ENCODE measurements at regions not wholly inside any gene's neighbourhood (a gene's known extent, or its start where the extent isn't known, plus 50 kb on each side); places are given as distances from the start of the nearest gene placed in this dataset.

DNA sequence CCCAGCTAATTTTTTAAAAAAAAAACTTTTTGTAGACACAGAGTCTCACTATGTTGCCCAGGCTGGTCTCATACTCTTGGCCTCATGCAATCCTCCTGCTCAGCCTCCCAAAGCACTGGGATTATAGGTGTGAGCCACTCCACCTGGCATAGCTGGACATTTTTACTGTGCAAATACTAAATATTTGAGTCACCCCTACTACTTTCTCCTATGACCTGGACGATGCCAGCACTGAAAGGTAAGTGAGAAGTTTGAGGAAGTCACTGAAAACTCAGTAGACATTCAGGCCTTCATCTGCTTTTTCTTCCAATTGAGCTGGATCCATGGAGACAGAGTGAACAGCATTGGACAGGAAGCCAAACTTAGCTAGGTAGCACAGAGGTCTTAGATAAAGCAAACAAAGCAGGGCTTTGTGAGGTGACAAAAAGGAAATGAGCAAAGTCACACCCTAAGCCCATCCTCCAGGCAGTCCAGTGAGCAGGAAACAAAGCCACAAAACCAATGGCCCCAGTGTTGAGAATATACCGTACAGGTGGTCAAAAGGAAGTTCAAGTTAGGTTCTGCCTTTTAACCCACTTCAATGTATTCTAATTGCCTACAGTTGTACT, 192.6 kb upstream of the RASA1 start:
- peak; percentile 90 for DNase-seq (ENCODE audit: low read depth)
- H3K4me3 ChIP-seq (ENCODE audit: low read depth, low read length), result no peak overlapping the region
- TF ChIP-seq, protein P1, sequence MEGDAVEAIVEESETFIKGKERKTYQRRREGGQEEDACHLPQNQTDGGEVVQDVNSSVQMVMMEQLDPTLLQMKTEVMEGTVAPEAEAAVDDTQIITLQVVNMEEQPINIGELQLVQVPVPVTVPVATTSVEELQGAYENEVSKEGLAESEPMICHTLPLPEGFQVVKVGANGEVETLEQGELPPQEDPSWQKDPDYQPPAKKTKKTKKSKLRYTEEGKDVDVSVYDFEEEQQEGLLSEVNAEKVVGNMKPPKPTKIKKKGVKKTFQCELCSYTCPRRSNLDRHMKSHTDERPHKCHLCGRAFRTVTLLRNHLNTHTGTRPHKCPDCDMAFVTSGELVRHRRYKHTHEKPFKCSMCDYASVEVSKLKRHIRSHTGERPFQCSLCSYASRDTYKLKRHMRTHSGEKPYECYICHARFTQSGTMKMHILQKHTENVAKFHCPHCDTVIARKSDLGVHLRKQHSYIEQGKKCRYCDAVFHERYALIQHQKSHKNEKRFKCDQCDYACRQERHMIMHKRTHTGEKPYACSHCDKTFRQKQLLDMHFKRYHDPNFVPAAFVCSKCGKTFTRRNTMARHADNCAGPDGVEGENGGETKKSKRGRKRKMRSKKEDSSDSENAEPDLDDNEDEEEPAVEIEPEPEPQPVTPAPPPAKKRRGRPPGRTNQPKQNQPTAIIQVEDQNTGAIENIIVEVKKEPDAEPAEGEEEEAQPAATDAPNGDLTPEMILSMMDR (IDR thresholded peaks at IDR 0.05; ENCODE audit: low read depth, low read length, missing control alignments), result no peak

DNA sequence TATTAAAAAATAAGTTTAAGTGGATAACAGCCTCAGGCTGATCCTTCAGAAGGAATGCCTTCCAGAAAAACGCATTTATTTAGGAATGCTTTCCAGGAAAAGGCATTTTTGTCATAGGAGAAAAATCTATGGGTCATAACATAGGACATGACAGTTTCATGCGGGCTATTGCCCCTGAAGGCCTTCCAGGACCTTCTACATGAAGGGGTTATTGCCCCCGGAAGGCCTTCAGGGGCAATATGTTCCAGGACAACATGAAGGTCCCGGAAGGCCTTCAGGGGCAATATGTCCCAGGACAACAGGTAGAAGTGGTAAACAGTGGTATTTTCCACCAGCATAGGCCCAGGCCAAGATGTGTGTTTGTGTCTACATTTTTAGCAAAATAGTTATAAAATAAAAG, 191.3 kb upstream of the RASA1 start:
- TF ChIP-seq, protein P1 (IDR thresholded peaks at IDR 0.05; ENCODE audit: low read depth, low read length, missing control alignments), result no peak
- DNase-seq (ENCODE audit: low read depth), result no peak
- no peak overlapping the region for H3K4me3 ChIP-seq (ENCODE audit: low read depth, low read length)

DNA sequence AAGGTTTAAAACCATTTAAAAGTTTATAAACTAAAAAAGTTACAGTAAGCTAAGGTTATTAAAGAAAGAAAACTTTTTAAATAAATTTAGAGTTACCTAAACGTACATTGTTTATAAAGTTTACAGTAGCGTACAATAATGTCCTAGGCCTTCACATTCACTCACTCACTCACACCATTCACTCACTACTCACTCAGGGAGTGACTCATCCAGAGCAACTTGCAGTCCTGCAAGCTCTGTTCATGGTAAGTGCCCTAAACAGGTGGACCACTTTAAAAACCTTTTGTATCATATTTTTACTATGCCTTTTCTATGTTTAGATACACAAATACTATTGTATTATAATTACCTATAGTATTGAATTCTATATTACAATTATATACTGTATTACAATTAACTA, 190.8 kb upstream of the RASA1 start:
- H3K4me3 ChIP-seq (ENCODE audit: low read depth, low read length), result no peak overlapping the region

DNA sequence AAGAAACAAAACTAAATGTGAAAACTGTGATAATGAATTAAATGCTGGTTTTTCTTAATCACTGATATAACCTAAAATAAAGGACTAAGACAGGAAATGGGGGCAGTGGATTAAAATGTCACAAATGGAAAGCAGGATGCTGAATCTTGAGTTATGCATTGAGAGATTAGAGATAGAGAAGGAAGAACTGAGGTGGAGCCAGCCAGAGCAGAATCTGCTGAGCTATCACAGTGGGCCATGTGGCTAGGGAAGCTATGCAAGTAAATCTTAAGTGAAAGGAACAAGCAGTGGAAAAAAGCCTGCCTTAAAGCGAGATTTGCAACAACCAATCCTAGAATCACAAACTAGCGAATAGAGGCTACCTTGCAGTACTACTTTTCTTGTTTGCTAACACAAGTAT, 188.5 kb upstream of the RASA1 start:
- DNase-seq (ENCODE audit: low read depth), result no peak
- no peak overlapping the region for H3K4me3 ChIP-seq (ENCODE audit: low read depth, low read length)
- TF ChIP-seq, protein P1 (IDR thresholded peaks at IDR 0.05; ENCODE audit: low read depth, low read length, missing control alignments), result no peak

More for the DNA sequence above, 190.8 kb upstream of the RASA1 start:
- no peak for DNase-seq (ENCODE audit: low read depth)
- TF ChIP-seq, protein P1 (IDR thresholded peaks at IDR 0.05; ENCODE audit: low read depth, low read length, missing control alignments), result no peak

DNA sequence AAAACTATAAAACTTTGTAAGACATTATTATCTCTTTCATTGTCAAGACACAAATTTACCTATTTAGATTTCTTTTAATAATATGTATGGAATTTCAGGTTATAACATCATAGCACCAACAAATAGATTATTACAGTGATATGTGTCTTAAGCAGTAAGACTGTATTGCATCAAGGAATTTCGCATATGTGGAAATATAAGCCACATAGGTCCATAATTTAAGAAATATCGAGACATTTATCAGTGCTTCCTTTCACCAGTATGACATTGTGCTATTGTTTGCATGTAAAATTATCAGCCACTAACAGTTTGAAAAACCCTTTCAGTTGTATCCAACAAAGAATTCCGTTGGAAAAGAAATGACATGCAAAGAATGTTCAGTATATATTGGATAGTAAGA, 186.7 kb upstream of the RASA1 start:
- H3K4me3 ChIP-seq (ENCODE audit: low read depth, low read length), result no peak overlapping the region
- no peak for DNase-seq (ENCODE audit: low read depth)
- TF ChIP-seq, protein P1 (IDR thresholded peaks at IDR 0.05; ENCODE audit: low read depth, low read length, missing control alignments), result no peak

DNA sequence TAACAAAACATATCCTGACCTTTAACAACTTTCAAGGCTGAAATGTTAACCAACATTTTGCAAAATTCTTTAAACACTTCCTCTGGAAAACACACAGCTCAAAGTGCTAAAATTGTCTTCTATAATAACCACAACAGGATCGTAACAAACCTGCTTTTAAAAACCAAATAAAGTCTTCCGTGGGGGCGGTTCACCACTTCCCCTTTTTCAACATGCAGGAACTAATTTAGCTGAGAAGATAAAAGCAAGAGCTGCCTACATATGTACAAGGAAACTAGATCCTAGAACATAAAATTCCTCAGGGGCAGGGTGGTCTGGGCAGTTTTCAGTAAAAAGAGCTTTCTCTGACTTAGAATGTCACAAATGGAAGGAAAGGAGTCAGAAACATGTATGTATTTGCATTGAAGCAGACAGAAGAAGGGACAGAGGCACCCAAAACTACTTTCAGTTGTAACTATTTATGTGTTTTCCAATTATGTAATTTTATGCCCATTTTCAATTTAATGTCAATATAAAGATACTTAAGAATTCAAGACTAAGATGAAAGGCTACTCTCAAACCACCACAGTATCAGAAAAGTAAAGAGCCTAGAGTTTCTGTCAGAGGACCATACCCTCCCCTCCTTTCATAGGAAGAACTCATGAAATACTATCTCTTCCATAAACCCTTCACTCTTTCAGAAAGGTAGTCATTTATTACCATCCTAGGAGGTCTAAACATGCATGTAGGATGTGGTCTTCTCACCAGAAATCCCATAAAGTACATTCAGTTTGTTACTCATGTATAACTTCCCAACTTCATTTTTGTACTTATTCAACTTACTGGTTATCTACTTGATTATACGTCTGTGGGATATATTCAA, 185.9 kb upstream of the RASA1 start:
- peak overlapping the region; percentile 30; the same call in 1 of the 2 replicates for H3K4me3 ChIP-seq (ENCODE audit: low read depth, low read length)
- TF ChIP-seq, protein P1 (IDR thresholded peaks at IDR 0.05; ENCODE audit: low read depth, low read length, missing control alignments), result no peak
- DNase-seq (ENCODE audit: low read depth), result peak; percentile 70

Data from GM12864 (cell line).